ENCODE measurements at regions not wholly inside any gene's neighbourhood (a gene's known extent, or its start where the extent isn't known, plus 50 kb on each side); places are given as distances from the start of the nearest gene placed in this dataset.

GRCh38 chr3:170643831-170644230, 58.0 kb upstream of the SLC7A14 start:
- DNase-seq, result no peak

- no peak for DNase-seq
Measured at GRCh38 chr3:170642882-170643601, 57.2 kb upstream of the SLC7A14 start.

- no peak for DNase-seq
Measured at GRCh38 chr3:170641510-170642236, 55.8 kb upstream of the SLC7A14 start.

- DNase-seq, result no peak
Measured at GRCh38 chr3:170640737-170641171, 54.9 kb upstream of the SLC7A14 start.

GRCh38 chr3:170638988-170639387, 53.1 kb upstream of the SLC7A14 start:
- DNase-seq, result no peak

GRCh38 chr3:170637306-170637705, 51.4 kb upstream of the SLC7A14 start:
- no peak for DNase-seq

GRCh38 chr3:170636400-170636973, 50.6 kb upstream of the SLC7A14 start:
- DNase-seq, result no peak
